ENCODE measurements at regions not wholly inside any gene's neighbourhood (a gene's known extent, or its start where the extent isn't known, plus 50 kb on each side); places are given as distances from the start of the nearest gene placed in this dataset.

- Histone ChIP-seq H3K9ac (ENCODE audit: low read depth, low read length) (no peak overlapping the region), H2BK120ac (ENCODE audit: low read depth, low read length) (no peak overlapping the region), H3K56ac (ENCODE audit: extremely low read depth, insufficient read depth, low read length) (no peak overlapping the region), H4K8ac (ENCODE audit: low read depth in 2 of 2, low read length in 2 of 2) (no peak overlapping the region), H3K36me3 (ENCODE audit: control insufficient read depth, insufficient read depth, low read length) (no peaks in the 10 kb centered on the region), H2BK15ac (ENCODE audit: low read depth, low read length) (no peak overlapping the region), H3K18ac (ENCODE audit: low read depth, low read length) (no peak overlapping the region), H2AK9ac (replicated peaks; ENCODE audit: low read depth, low read length, poor library complexity) (no peak overlapping the region), H3K4ac (ENCODE audit: low read depth, low read length) (no peak overlapping the region), H2AFZ (replicated peaks; ENCODE audit: low read length, poor library complexity) (no peak overlapping the region), H3K9me3 (ENCODE audit: control insufficient read depth, insufficient read depth, low read length) (no peaks in the 10 kb centered on the region), H3K4me1 (ENCODE audit: control insufficient read depth, insufficient read depth, low read length) (no peaks in the 10 kb centered on the region), H2BK5ac (ENCODE audit: low read depth, low read length, poor library complexity, severe bottlenecking) (no peak overlapping the region), H2AK5ac (ENCODE audit: low read depth, low read length) (no peak overlapping the region), H3K79me1 (ENCODE audit: low read depth in 1 of 2, low read length in 2 of 2) (no peaks in the 10 kb centered on the region), H3K27me3 (ENCODE audit: control insufficient read depth, insufficient read depth, low read length) (no peaks in the 10 kb centered on the region), H4K91ac (ENCODE audit: insufficient read depth, low read depth, low read length) (no peak overlapping the region), H3K23ac (ENCODE audit: low read depth, low read length) (no peak overlapping the region), H3K4me3 (ENCODE audit: insufficient read depth, low read depth, low read length) (no peak overlapping the region), H2BK20ac (ENCODE audit: low read depth, low read length) (no peak overlapping the region), H4K20me1 (ENCODE audit: insufficient read depth, low read length) (no peaks in the 10 kb centered on the region), H4K5ac (ENCODE audit: low read depth, low read length) (no peak overlapping the region), H3K27ac (ENCODE audit: insufficient read depth, low read length) (no peak overlapping the region), H3K9me1 (ENCODE audit: insufficient read depth, low read length) (no peaks in the 10 kb centered on the region), H3K4me2 (ENCODE audit: low read depth, low read length) (no peak overlapping the region), H3K14ac (replicated peaks; ENCODE audit: low read depth, low read length) (no peak overlapping the region)
- dilution Hi-C loops (cut with HindIII; ENCODE audit: low sequenced_read_pairs, unreplicated experiment) (no loop called here), intact Hi-C loops (cut with micrococcal nuclease) (no loop called here), in situ Hi-C loops (cut with MboI; ENCODE audit: low sequenced_read_pairs) (no loop called here)
- DNase-seq (no peak), ATAC-seq (ENCODE audit: low read depth) (no peak)
- BruUV-seq (replicated peaks), result no TSS peak
- ChIA-PET CTCF (no interaction called here), POLR2A (ENCODE audit: unreplicated experiment) (no interaction called here)
- no CpG with 5 or more reads among the region's 1 CpG for WGBS, 2 experiments (ENCODE audit: extremely low coverage in 2 of 2, insufficient read length in 1 of 2)
- TF ChIP-seq RFX5 (IDR thresholded peaks at IDR 0.05; ENCODE audit: low read depth, low read length), result no peak
- TF ChIP-seq CHD1 (IDR thresholded peaks at IDR 0.05; ENCODE audit: low read depth, low read length), result no peak
- TF ChIP-seq MAFK (IDR thresholded peaks at IDR 0.05; ENCODE audit: low read depth, low read length), result no peak
- TF ChIP-seq, protein P1, sequence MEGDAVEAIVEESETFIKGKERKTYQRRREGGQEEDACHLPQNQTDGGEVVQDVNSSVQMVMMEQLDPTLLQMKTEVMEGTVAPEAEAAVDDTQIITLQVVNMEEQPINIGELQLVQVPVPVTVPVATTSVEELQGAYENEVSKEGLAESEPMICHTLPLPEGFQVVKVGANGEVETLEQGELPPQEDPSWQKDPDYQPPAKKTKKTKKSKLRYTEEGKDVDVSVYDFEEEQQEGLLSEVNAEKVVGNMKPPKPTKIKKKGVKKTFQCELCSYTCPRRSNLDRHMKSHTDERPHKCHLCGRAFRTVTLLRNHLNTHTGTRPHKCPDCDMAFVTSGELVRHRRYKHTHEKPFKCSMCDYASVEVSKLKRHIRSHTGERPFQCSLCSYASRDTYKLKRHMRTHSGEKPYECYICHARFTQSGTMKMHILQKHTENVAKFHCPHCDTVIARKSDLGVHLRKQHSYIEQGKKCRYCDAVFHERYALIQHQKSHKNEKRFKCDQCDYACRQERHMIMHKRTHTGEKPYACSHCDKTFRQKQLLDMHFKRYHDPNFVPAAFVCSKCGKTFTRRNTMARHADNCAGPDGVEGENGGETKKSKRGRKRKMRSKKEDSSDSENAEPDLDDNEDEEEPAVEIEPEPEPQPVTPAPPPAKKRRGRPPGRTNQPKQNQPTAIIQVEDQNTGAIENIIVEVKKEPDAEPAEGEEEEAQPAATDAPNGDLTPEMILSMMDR (conservative IDR thresholded peaks at IDR 0.05; ENCODE audit: low read depth, low read length), result no peak
- no peak for TF ChIP-seq MAZ (IDR thresholded peaks at IDR 0.05; ENCODE audit: borderline replicate concordance, low read depth, low read length)
- TF ChIP-seq FOS (IDR thresholded peaks at IDR 0.05; ENCODE audit: low read depth, low read length), result no peak
- no peak for TF ChIP-seq RCOR1 (IDR thresholded peaks at IDR 0.05; ENCODE audit: insufficient replicate concordance, low read length)
- no peak for TF ChIP-seq NFE2L2 (IDR thresholded peaks at IDR 0.05; ENCODE audit: low read depth, low read length)
- no peak for TF ChIP-seq MXI1 (IDR thresholded peaks at IDR 0.05; ENCODE audit: borderline replicate concordance, low read depth, low read length)
- TF ChIP-seq ELK1 (IDR thresholded peaks at IDR 0.05; ENCODE audit: borderline replicate concordance, low read depth, low read length), result no peak
- no peak for TF ChIP-seq USF2 (IDR thresholded peaks at IDR 0.05; ENCODE audit: low read depth, low read length)
- TF ChIP-seq BHLHE40 (IDR thresholded peaks at IDR 0.05; ENCODE audit: low read depth, low read length), result no peak
- no peak for TF ChIP-seq RAD21 (IDR thresholded peaks at IDR 0.05; ENCODE audit: low read length)
- no peak for TF ChIP-seq CEBPB (IDR thresholded peaks at IDR 0.05; ENCODE audit: low read depth, low read length)
- TF ChIP-seq POLR2A (IDR thresholded peaks at IDR 0.05; ENCODE audit: low read depth, low read length), result no peak
- TF ChIP-seq SMC3 (IDR thresholded peaks at IDR 0.05; ENCODE audit: low read depth, low read length), result no peak
Measured at GRCh38 chr21:26659182-26659581, 86.1 kb upstream of the CYYR1 start.
